IMR-90 (cell line): ENCODE measurements at regions not wholly inside any gene's neighbourhood (a gene's known extent, or its start where the extent isn't known, plus 50 kb on each side); places are given as distances from the start of the nearest gene placed in this dataset.

Experiments used
- ATAC-seq: fragments of 200-7000 bp; cut with Tn5 transposase; 2 replicates; pipeline ENCODE4 v1.9.1; 2020; ENCODE audit warnings: low read depth, mild to moderate bottlenecking, moderate library complexity
- BruUV-seq: library from RNA; stranded (reverse); fragments of 400-500 nt; replicated peaks from 2 replicates; lab custom pipeline; 2021; lab: Mats Ljungman, UMichigan
- CTCF ChIA-PET: fragments of 300-600 bp; formaldehyde crosslinking; extraction: SDS; loops from one replicate; lab custom pipeline; 2021; ENCODE audit warnings: antibody characterized with exemption; lab: Yijun Ruan, JAX
- POLR2A ChIA-PET: fragments of 300-600 bp; sonication (Branson Sonifier 250); formaldehyde crosslinking; loops from one replicate; lab custom pipeline; 2022; ENCODE audit warnings: antibody characterized with exemption; ENCODE audit not compliant: unreplicated experiment; lab: Charles Lee
- DNase-seq: peaks from one replicate; pipeline ENCODE4 v3.0.0; 2013
- H2AFZ ChIP-seq: replicated peaks from 2 replicates; pipeline ENCODE3; 2013; ENCODE audit warnings: low read length, mild to moderate bottlenecking; ENCODE audit not compliant: poor library complexity
- H2AK5ac ChIP-seq: 2 replicates; pipeline ENCODE4 v1.6.1; 2013; ENCODE audit warnings: low read depth, low read length, inconsistent platforms
- H2AK9ac ChIP-seq: replicated peaks from 2 replicates; pipeline ENCODE3; 2013; ENCODE audit warnings: mild to moderate bottlenecking, low read depth, low read length, moderate library complexity; ENCODE audit not compliant: poor library complexity
- H2BK120ac ChIP-seq: 2 replicates; pipeline ENCODE4 v1.6.1; 2013; ENCODE audit warnings: low read depth, low read length, inconsistent platforms
- H2BK15ac ChIP-seq: 3 replicates; pipeline ENCODE4 v1.6.1; 2013; ENCODE audit warnings: low read depth, low read length, inconsistent platforms
- H2BK20ac ChIP-seq: 2 replicates; pipeline ENCODE4 v1.6.1; 2013; ENCODE audit warnings: low read depth, mild to moderate bottlenecking, inconsistent platforms, low read length, moderate library complexity
- H2BK5ac ChIP-seq: 2 replicates; pipeline ENCODE4 v1.6.1; 2013; ENCODE audit warnings: mild to moderate bottlenecking, low read depth, low read length, inconsistent platforms; ENCODE audit not compliant: poor library complexity, severe bottlenecking
- H3K14ac ChIP-seq: replicated peaks from 2 replicates; pipeline ENCODE4 v1.6.1; 2013; ENCODE audit warnings: low read depth, low read length, inconsistent platforms
- H3K18ac ChIP-seq: 2 replicates; pipeline ENCODE4 v1.6.1; 2013; ENCODE audit warnings: low read depth, low read length, control low read depth
- H3K23ac ChIP-seq: 2 replicates; pipeline ENCODE4 v1.6.1; 2013; ENCODE audit warnings: low read depth, low read length, inconsistent platforms
- H3K27ac ChIP-seq: 2 replicates; pipeline ENCODE4 v1.5.1; 2013; ENCODE audit warnings: mild to moderate bottlenecking, control low read depth, low read length; ENCODE audit not compliant: insufficient read depth
- H3K27me3 ChIP-seq: 2 replicates; pipeline ENCODE4 v1.6.1; 2013; ENCODE audit warnings: low read length; ENCODE audit not compliant: control insufficient read depth, insufficient read depth
- H3K36me3 ChIP-seq: 2 replicates; pipeline ENCODE4 v1.6.1; 2013; ENCODE audit warnings: low read length, mixed read lengths; ENCODE audit not compliant: control insufficient read depth, insufficient read depth
- H3K4ac ChIP-seq: 2 replicates; pipeline ENCODE4 v1.6.1; 2013; ENCODE audit warnings: low read depth, low read length, inconsistent platforms
- H3K4me1 ChIP-seq: 2 replicates; pipeline ENCODE4 v1.6.1; 2013; ENCODE audit warnings: low read length, mixed read lengths; ENCODE audit not compliant: control insufficient read depth, insufficient read depth
- H3K4me2 ChIP-seq: 2 replicates; pipeline ENCODE4 v1.6.1; 2013; ENCODE audit warnings: low read depth, mild to moderate bottlenecking, control low read depth, low read length, moderate library complexity
- H3K4me3 ChIP-seq: 2 replicates; pipeline ENCODE4 v1.5.1; 2013; ENCODE audit warnings: low read depth, mild to moderate bottlenecking, control low read depth, low read length, moderate library complexity; ENCODE audit not compliant: insufficient read depth
- H3K56ac ChIP-seq: 2 replicates; pipeline ENCODE4 v1.6.1; 2013; ENCODE audit warnings: low read length, inconsistent platforms; ENCODE audit not compliant: insufficient read depth; ENCODE audit errors: extremely low read depth
- H3K79me1 ChIP-seq, 2 experiments: 2 replicates each; pipeline ENCODE4 v1.6.1; 2013; ENCODE audit warnings: low read length in 2 of 2, inconsistent platforms in 1 of 2, low read depth in 1 of 2
- H3K9ac ChIP-seq: 2 replicates; pipeline ENCODE4 v1.6.1; 2013; ENCODE audit warnings: low read depth, low read length, control low read depth
- H3K9me1 ChIP-seq: 2 replicates; pipeline ENCODE4 v1.6.1; 2013; ENCODE audit warnings: low read length, inconsistent platforms; ENCODE audit not compliant: insufficient read depth
- H3K9me3 ChIP-seq: 2 replicates; pipeline ENCODE4 v1.6.1; 2013; ENCODE audit warnings: low read length; ENCODE audit not compliant: control insufficient read depth, insufficient read depth
- H4K20me1 ChIP-seq: 2 replicates; pipeline ENCODE4 v1.6.1; 2013; ENCODE audit warnings: low read length, inconsistent platforms; ENCODE audit not compliant: insufficient read depth
- H4K5ac ChIP-seq: 2 replicates; pipeline ENCODE4 v1.6.1; 2013; ENCODE audit warnings: mild to moderate bottlenecking, low read depth, low read length, control low read depth
- H4K8ac ChIP-seq, 2 experiments: 2 replicates each; pipeline ENCODE4 v1.6.1; 2013; ENCODE audit warnings: low read depth in 2 of 2, low read length in 2 of 2, control low read depth in 1 of 2, inconsistent platforms in 1 of 2
- H4K91ac ChIP-seq: 2 replicates; pipeline ENCODE4 v1.6.1; 2013; ENCODE audit warnings: low read depth, low read length, inconsistent platforms; ENCODE audit not compliant: insufficient read depth
- BHLHE40 ChIP-seq: fragments of 150-350 bp; IDR thresholded peaks from 2 replicates; pipeline ENCODE4 v1.6.1; 2016; ENCODE audit warnings: mild to moderate bottlenecking, low read depth, low read length
- CEBPB ChIP-seq: IDR thresholded peaks from 2 replicates; pipeline ENCODE4 v1.6.1; 2012; ENCODE audit warnings: low read depth, low read length, improper control_type of control experiment
- CHD1 ChIP-seq: IDR thresholded peaks from 2 replicates; pipeline ENCODE4 v1.6.1; 2012; ENCODE audit warnings: low read depth, low read length, improper control_type of control experiment
- CTCF ChIP-seq: conservative IDR thresholded peaks from 2 replicates; pipeline ENCODE4 v1.5.1; 2012; ENCODE audit warnings: mild to moderate bottlenecking, low read depth, low read length, improper control_type of control experiment
- FOS ChIP-seq: fragments of 150-350 bp; IDR thresholded peaks from 2 replicates; pipeline ENCODE4 v1.6.1; 2016; ENCODE audit warnings: low read depth, low read length
- MAFK ChIP-seq: IDR thresholded peaks from 2 replicates; pipeline ENCODE4 v1.6.1; 2012; ENCODE audit warnings: low read depth, low read length, improper control_type of control experiment
- MAZ ChIP-seq: IDR thresholded peaks from 2 replicates; pipeline ENCODE4 v1.6.1; 2012; ENCODE audit warnings: low read depth, mild to moderate bottlenecking, low read length, improper control_type of control experiment, moderate library complexity, borderline replicate concordance
- MXI1 ChIP-seq: IDR thresholded peaks from 2 replicates; pipeline ENCODE4 v1.6.1; 2012; ENCODE audit warnings: low read depth, mild to moderate bottlenecking, low read length, moderate library complexity, borderline replicate concordance
- NFE2L2 ChIP-seq: fragments of 150-350 bp; IDR thresholded peaks from 2 replicates; pipeline ENCODE4 v1.6.1; 2016; ENCODE audit warnings: low read depth, mild to moderate bottlenecking, low read length
- POLR2A ChIP-seq: IDR thresholded peaks from 2 replicates; pipeline ENCODE4 v1.6.1; 2012; ENCODE audit warnings: mild to moderate bottlenecking, low read depth, low read length
- RAD21 ChIP-seq: IDR thresholded peaks from 2 replicates; pipeline ENCODE4 v1.6.1; 2012; ENCODE audit warnings: low read length, improper control_type of control experiment
- RCOR1 ChIP-seq: IDR thresholded peaks from 2 replicates; pipeline ENCODE4 v1.6.1; 2012; ENCODE audit warnings: mild to moderate bottlenecking, low read length, improper control_type of control experiment; ENCODE audit not compliant: insufficient replicate concordance
- RFX5 ChIP-seq: IDR thresholded peaks from 2 replicates; pipeline ENCODE4 v1.8.0; 2012; ENCODE audit warnings: low read depth, mild to moderate bottlenecking, low read length, moderate library complexity
- SMC3 ChIP-seq: fragments of 150-350 bp; IDR thresholded peaks from 2 replicates; pipeline ENCODE4 v1.6.1; 2016; ENCODE audit warnings: low read depth, mild to moderate bottlenecking, antibody characterized with exemption, low read length, moderate library complexity
- WGBS, 2 experiments: methylation state at CpG; one replicate each; pipeline versions ENCODE4 v1.1.5 to v1.1.7; 2013; ENCODE audit warnings: missing lambda C conversion rate in 2 of 2; ENCODE audit not compliant: insufficient read length in 1 of 2; ENCODE audit errors: extremely low coverage in 2 of 2; 5-methylcytosine and 5-hydroxymethylcytosine counted together
- dilution Hi-C: fragments of 300-500 bp; cut with HindIII; formaldehyde crosslinking; loops from one replicate; pipeline ENCODE4 v1.14.3; 2018; ENCODE audit warnings: low sequenced_read_pairs; ENCODE audit not compliant: unreplicated experiment
- in situ Hi-C: fragments of 300-500 bp; cut with MboI; formaldehyde crosslinking; loops from 3 replicates; pipeline ENCODE4 v1.14.3; 2019; ENCODE audit warnings: low sequenced_read_pairs, inconsistent platforms, mixed read lengths
- intact Hi-C: fragments of 100-400 bp; cut with micrococcal nuclease; formaldehyde crosslinking; loops from 2 replicates; pipeline ENCODE4 v1.10.0; 2022
- TF ChIP-seq, protein P1 (sequence below): fragments of 150-350 bp; IDR thresholded peaks from 2 replicates; pipeline ENCODE4 v1.6.1; 2016; ENCODE audit warnings: low read depth, mild to moderate bottlenecking, low read length, moderate library complexity, borderline replicate concordance
- TF ChIP-seq, protein P2 (sequence below): fragments of 150-350 bp; IDR thresholded peaks from 2 replicates; pipeline ENCODE4 v1.6.1; 2017; ENCODE audit warnings: mild to moderate bottlenecking, antibody characterized with exemption, low read length, low read depth

DNA sequence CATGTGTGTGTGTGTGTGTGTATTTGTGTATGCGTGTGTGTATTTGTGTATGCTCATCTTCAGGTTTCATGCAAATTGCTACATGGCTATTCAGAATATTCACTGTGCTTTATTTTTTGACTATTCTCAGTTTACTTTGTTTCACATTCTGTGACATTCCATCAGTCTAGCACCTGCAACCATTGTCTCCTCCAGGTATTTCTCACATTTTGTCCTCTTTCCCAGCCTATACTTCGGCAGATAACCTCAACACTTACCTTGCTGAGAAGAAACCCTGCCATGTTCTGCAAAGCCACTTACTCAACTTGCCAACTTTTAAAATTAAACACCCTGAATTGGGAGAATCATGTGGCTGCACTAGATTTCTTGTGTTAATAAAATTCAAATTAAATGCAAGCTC is 135.4 kb upstream of the REG3A start:
- H3K4me1 ChIP-seq, result no peaks in the 10 kb centered on the region
- TF ChIP-seq MXI1 (no peak), POLR2A (no peak), MAFK (no peak), BHLHE40 (no peak), RCOR1 (no peak), RFX5 (no peak), NFE2L2 (no peak), MAZ (no peak), FOS (no peak), CEBPB (no peak), SMC3 (no peak), RAD21 (no peak), CHD1 (no peak), CTCF (no peak)
- TF ChIP-seq, protein P1, sequence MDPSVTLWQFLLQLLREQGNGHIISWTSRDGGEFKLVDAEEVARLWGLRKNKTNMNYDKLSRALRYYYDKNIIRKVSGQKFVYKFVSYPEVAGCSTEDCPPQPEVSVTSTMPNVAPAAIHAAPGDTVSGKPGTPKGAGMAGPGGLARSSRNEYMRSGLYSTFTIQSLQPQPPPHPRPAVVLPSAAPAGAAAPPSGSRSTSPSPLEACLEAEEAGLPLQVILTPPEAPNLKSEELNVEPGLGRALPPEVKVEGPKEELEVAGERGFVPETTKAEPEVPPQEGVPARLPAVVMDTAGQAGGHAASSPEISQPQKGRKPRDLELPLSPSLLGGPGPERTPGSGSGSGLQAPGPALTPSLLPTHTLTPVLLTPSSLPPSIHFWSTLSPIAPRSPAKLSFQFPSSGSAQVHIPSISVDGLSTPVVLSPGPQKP, result no peak
- TF ChIP-seq, protein P2, sequence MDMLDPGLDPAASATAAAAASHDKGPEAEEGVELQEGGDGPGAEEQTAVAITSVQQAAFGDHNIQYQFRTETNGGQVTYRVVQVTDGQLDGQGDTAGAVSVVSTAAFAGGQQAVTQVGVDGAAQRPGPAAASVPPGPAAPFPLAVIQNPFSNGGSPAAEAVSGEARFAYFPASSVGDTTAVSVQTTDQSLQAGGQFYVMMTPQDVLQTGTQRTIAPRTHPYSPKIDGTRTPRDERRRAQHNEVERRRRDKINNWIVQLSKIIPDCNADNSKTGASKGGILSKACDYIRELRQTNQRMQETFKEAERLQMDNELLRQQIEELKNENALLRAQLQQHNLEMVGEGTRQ, result no peak
- no peak overlapping the region for H2BK15ac ChIP-seq
- ATAC-seq (no peak), DNase-seq (no peak)
- in situ Hi-C loops, result no loop called here
- ChIA-PET POLR2A (no interaction called here), CTCF (no interaction called here)
- dilution Hi-C loops, result no loop called here
- no peak overlapping the region for H3K9ac ChIP-seq
- intact Hi-C loops, result no loop called here
- no peak overlapping the region for H3K4ac ChIP-seq
- H3K9me3 ChIP-seq, result peaks cover 6% of the 10 kb centered on the region
- no peak overlapping the region for H4K5ac ChIP-seq
- H3K27ac ChIP-seq, result no peak overlapping the region
- H2AK9ac ChIP-seq, result no peak overlapping the region
- BruUV-seq, result no TSS peak
- H3K56ac ChIP-seq, result no peak overlapping the region
- H3K79me1 ChIP-seq, result no peaks in the 10 kb centered on the region
- H2AFZ ChIP-seq, result no peak overlapping the region
- H3K4me2 ChIP-seq, result no peak overlapping the region
- no peak overlapping the region for H3K18ac ChIP-seq
- no peaks in the 10 kb centered on the region for H3K27me3 ChIP-seq
- no peaks in the 10 kb centered on the region for H4K20me1 ChIP-seq
- no peak overlapping the region for H4K91ac ChIP-seq
- H3K9me1 ChIP-seq, result no peaks in the 10 kb centered on the region
- H2BK20ac ChIP-seq, result no peak overlapping the region
- H2AK5ac ChIP-seq, result no peak overlapping the region
- no peak overlapping the region for H3K23ac ChIP-seq
- WGBS, 2 experiments, result no CpG with 5 or more reads among the region's 2 CpGs
- no peak overlapping the region for H3K14ac ChIP-seq
- H2BK120ac ChIP-seq, result no peak overlapping the region
- no peaks in the 10 kb centered on the region for H3K36me3 ChIP-seq
- H2BK5ac ChIP-seq, result no peak overlapping the region
- no peak overlapping the region for H4K8ac ChIP-seq
- H3K4me3 ChIP-seq, result no peak overlapping the region
